IMR-90 (cell line): ENCODE measurements at regions not wholly inside any gene's neighbourhood (a gene's known extent, or its start where the extent isn't known, plus 50 kb on each side); places are given as distances from the start of the nearest gene placed in this dataset.

Experiments used
- ATAC-seq: fragments of 200-7000 bp; cut with Tn5 transposase; 2 replicates; pipeline ENCODE4 v1.9.1; 2020; ENCODE audit warnings: low read depth, mild to moderate bottlenecking, moderate library complexity
- BruUV-seq: library from RNA; stranded (reverse); fragments of 400-500 nt; replicated peaks from 2 replicates; lab custom pipeline; 2021; lab: Mats Ljungman, UMichigan
- CTCF ChIA-PET: fragments of 300-600 bp; formaldehyde crosslinking; extraction: SDS; loops from one replicate; lab custom pipeline; 2021; ENCODE audit warnings: antibody characterized with exemption; lab: Yijun Ruan, JAX
- POLR2A ChIA-PET: fragments of 300-600 bp; sonication (Branson Sonifier 250); formaldehyde crosslinking; loops from one replicate; lab custom pipeline; 2022; ENCODE audit warnings: antibody characterized with exemption; ENCODE audit not compliant: unreplicated experiment; lab: Charles Lee
- DNase-seq: peaks from one replicate; pipeline ENCODE4 v3.0.0; 2013
- H2AFZ ChIP-seq: replicated peaks from 2 replicates; pipeline ENCODE3; 2013; ENCODE audit warnings: low read length, mild to moderate bottlenecking; ENCODE audit not compliant: poor library complexity
- H2AK5ac ChIP-seq: 2 replicates; pipeline ENCODE4 v1.6.1; 2013; ENCODE audit warnings: low read depth, low read length, inconsistent platforms
- H2AK9ac ChIP-seq: replicated peaks from 2 replicates; pipeline ENCODE3; 2013; ENCODE audit warnings: mild to moderate bottlenecking, low read depth, low read length, moderate library complexity; ENCODE audit not compliant: poor library complexity
- H2BK120ac ChIP-seq: 2 replicates; pipeline ENCODE4 v1.6.1; 2013; ENCODE audit warnings: low read depth, low read length, inconsistent platforms
- H2BK15ac ChIP-seq: 3 replicates; pipeline ENCODE4 v1.6.1; 2013; ENCODE audit warnings: low read depth, low read length, inconsistent platforms
- H2BK20ac ChIP-seq: 2 replicates; pipeline ENCODE4 v1.6.1; 2013; ENCODE audit warnings: low read depth, mild to moderate bottlenecking, inconsistent platforms, low read length, moderate library complexity
- H2BK5ac ChIP-seq: 2 replicates; pipeline ENCODE4 v1.6.1; 2013; ENCODE audit warnings: mild to moderate bottlenecking, low read depth, low read length, inconsistent platforms; ENCODE audit not compliant: poor library complexity, severe bottlenecking
- H3K14ac ChIP-seq: replicated peaks from 2 replicates; pipeline ENCODE4 v1.6.1; 2013; ENCODE audit warnings: low read depth, low read length, inconsistent platforms
- H3K18ac ChIP-seq: 2 replicates; pipeline ENCODE4 v1.6.1; 2013; ENCODE audit warnings: low read depth, low read length, control low read depth
- H3K23ac ChIP-seq: 2 replicates; pipeline ENCODE4 v1.6.1; 2013; ENCODE audit warnings: low read depth, low read length, inconsistent platforms
- H3K27ac ChIP-seq: 2 replicates; pipeline ENCODE4 v1.5.1; 2013; ENCODE audit warnings: mild to moderate bottlenecking, control low read depth, low read length; ENCODE audit not compliant: insufficient read depth
- H3K27me3 ChIP-seq: 2 replicates; pipeline ENCODE4 v1.6.1; 2013; ENCODE audit warnings: low read length; ENCODE audit not compliant: control insufficient read depth, insufficient read depth
- H3K36me3 ChIP-seq: 2 replicates; pipeline ENCODE4 v1.6.1; 2013; ENCODE audit warnings: low read length, mixed read lengths; ENCODE audit not compliant: control insufficient read depth, insufficient read depth
- H3K4ac ChIP-seq: 2 replicates; pipeline ENCODE4 v1.6.1; 2013; ENCODE audit warnings: low read depth, low read length, inconsistent platforms
- H3K4me1 ChIP-seq: 2 replicates; pipeline ENCODE4 v1.6.1; 2013; ENCODE audit warnings: low read length, mixed read lengths; ENCODE audit not compliant: control insufficient read depth, insufficient read depth
- H3K4me2 ChIP-seq: 2 replicates; pipeline ENCODE4 v1.6.1; 2013; ENCODE audit warnings: low read depth, mild to moderate bottlenecking, control low read depth, low read length, moderate library complexity
- H3K4me3 ChIP-seq: 2 replicates; pipeline ENCODE4 v1.5.1; 2013; ENCODE audit warnings: low read depth, mild to moderate bottlenecking, control low read depth, low read length, moderate library complexity; ENCODE audit not compliant: insufficient read depth
- H3K56ac ChIP-seq: 2 replicates; pipeline ENCODE4 v1.6.1; 2013; ENCODE audit warnings: low read length, inconsistent platforms; ENCODE audit not compliant: insufficient read depth; ENCODE audit errors: extremely low read depth
- H3K79me1 ChIP-seq, 2 experiments: 2 replicates each; pipeline ENCODE4 v1.6.1; 2013; ENCODE audit warnings: low read length in 2 of 2, inconsistent platforms in 1 of 2, low read depth in 1 of 2
- H3K9ac ChIP-seq: 2 replicates; pipeline ENCODE4 v1.6.1; 2013; ENCODE audit warnings: low read depth, low read length, control low read depth
- H3K9me1 ChIP-seq: 2 replicates; pipeline ENCODE4 v1.6.1; 2013; ENCODE audit warnings: low read length, inconsistent platforms; ENCODE audit not compliant: insufficient read depth
- H3K9me3 ChIP-seq: 2 replicates; pipeline ENCODE4 v1.6.1; 2013; ENCODE audit warnings: low read length; ENCODE audit not compliant: control insufficient read depth, insufficient read depth
- H4K20me1 ChIP-seq: 2 replicates; pipeline ENCODE4 v1.6.1; 2013; ENCODE audit warnings: low read length, inconsistent platforms; ENCODE audit not compliant: insufficient read depth
- H4K5ac ChIP-seq: 2 replicates; pipeline ENCODE4 v1.6.1; 2013; ENCODE audit warnings: mild to moderate bottlenecking, low read depth, low read length, control low read depth
- H4K8ac ChIP-seq, 2 experiments: 2 replicates each; pipeline ENCODE4 v1.6.1; 2013; ENCODE audit warnings: low read depth in 2 of 2, low read length in 2 of 2, control low read depth in 1 of 2, inconsistent platforms in 1 of 2
- H4K91ac ChIP-seq: 2 replicates; pipeline ENCODE4 v1.6.1; 2013; ENCODE audit warnings: low read depth, low read length, inconsistent platforms; ENCODE audit not compliant: insufficient read depth
- BHLHE40 ChIP-seq: fragments of 150-350 bp; IDR thresholded peaks from 2 replicates; pipeline ENCODE4 v1.6.1; 2016; ENCODE audit warnings: mild to moderate bottlenecking, low read depth, low read length
- CTCF ChIP-seq: conservative IDR thresholded peaks from 2 replicates; pipeline ENCODE4 v1.5.1; 2012; ENCODE audit warnings: mild to moderate bottlenecking, low read depth, low read length, improper control_type of control experiment
- FOS ChIP-seq: fragments of 150-350 bp; IDR thresholded peaks from 2 replicates; pipeline ENCODE4 v1.6.1; 2016; ENCODE audit warnings: low read depth, low read length
- MXI1 ChIP-seq: IDR thresholded peaks from 2 replicates; pipeline ENCODE4 v1.6.1; 2012; ENCODE audit warnings: low read depth, mild to moderate bottlenecking, low read length, moderate library complexity, borderline replicate concordance
- POLR2A ChIP-seq: IDR thresholded peaks from 2 replicates; pipeline ENCODE4 v1.6.1; 2012; ENCODE audit warnings: mild to moderate bottlenecking, low read depth, low read length
- RCOR1 ChIP-seq: IDR thresholded peaks from 2 replicates; pipeline ENCODE4 v1.6.1; 2012; ENCODE audit warnings: mild to moderate bottlenecking, low read length, improper control_type of control experiment; ENCODE audit not compliant: insufficient replicate concordance
- WGBS, 2 experiments: methylation state at CpG; one replicate each; pipeline versions ENCODE4 v1.1.5 to v1.1.7; 2013; ENCODE audit warnings: missing lambda C conversion rate in 2 of 2; ENCODE audit not compliant: insufficient read length in 1 of 2; ENCODE audit errors: extremely low coverage in 2 of 2; 5-methylcytosine and 5-hydroxymethylcytosine counted together
- dilution Hi-C: fragments of 300-500 bp; cut with HindIII; formaldehyde crosslinking; loops from one replicate; pipeline ENCODE4 v1.14.3; 2018; ENCODE audit warnings: low sequenced_read_pairs; ENCODE audit not compliant: unreplicated experiment
- in situ Hi-C: fragments of 300-500 bp; cut with MboI; formaldehyde crosslinking; loops from 3 replicates; pipeline ENCODE4 v1.14.3; 2019; ENCODE audit warnings: low sequenced_read_pairs, inconsistent platforms, mixed read lengths
- intact Hi-C: fragments of 100-400 bp; cut with micrococcal nuclease; formaldehyde crosslinking; loops from 2 replicates; pipeline ENCODE4 v1.10.0; 2022

- H4K5ac ChIP-seq, result no peak overlapping the region
- ATAC-seq, result no peak
- in situ Hi-C loops, result no loop called here
These were observed 222.9 kb upstream of the NDN start for GRCh38 chr15:23910030-23910429.

More at GRCh38 chr15:23910030-23910429, 222.9 kb upstream of the NDN start:
- Histone ChIP-seq H3K4me3 (no peak overlapping the region), H4K8ac (no peak overlapping the region), H3K79me1 (no peaks in the 10 kb centered on the region), H3K4ac (no peak overlapping the region), H3K23ac (no peak overlapping the region), H2AK5ac (no peak overlapping the region), H3K9me3 (peaks cover 11% of the 10 kb centered on the region; the same call in 1 of the 2 replicates), H4K91ac (no peak overlapping the region), H3K9me1 (no peaks in the 10 kb centered on the region), H2AFZ (no peak overlapping the region), H2BK20ac (no peak overlapping the region), H3K36me3 (no peaks in the 10 kb centered on the region), H3K27me3 (no peaks in the 10 kb centered on the region), H2BK15ac (no peak overlapping the region), H2BK5ac (no peak overlapping the region), H3K14ac (no peak overlapping the region), H3K27ac (no peak overlapping the region), H3K4me1 (no peaks in the 10 kb centered on the region), H3K4me2 (no peak overlapping the region), H3K9ac (no peak overlapping the region), H2AK9ac (no peak overlapping the region), H4K20me1 (no peaks in the 10 kb centered on the region), H2BK120ac (no peak overlapping the region), H3K56ac (no peak overlapping the region), H3K18ac (no peak overlapping the region)
- TF ChIP-seq CTCF (no peak), MXI1 (no peak), FOS (no peak), BHLHE40 (no peak), RCOR1 (no peak), POLR2A (no peak)
- intact Hi-C loops, result no loop called here
- no CpG with 5 or more reads among the region's 2 CpGs for WGBS, 2 experiments
- CTCF ChIA-PET, result no interaction called here
- POLR2A ChIA-PET, result no interaction called here
- BruUV-seq, result no TSS peak
- DNase-seq, result no peak
- dilution Hi-C loops, result no loop called here
